HG02571 (cell line): ENCODE measurements at regions not wholly inside any gene's neighbourhood (a gene's known extent, or its start where the extent isn't known, plus 50 kb on each side); places are given as distances from the start of the nearest gene placed in this dataset.

Source experiments
- ATAC-seq: cut with Tn5 transposase; IDR thresholded peaks from one replicate; pipeline ENCODE4 v1.9.1; 2021; ENCODE audit warnings: mild to moderate bottlenecking, moderate library complexity; ENCODE audit not compliant: unreplicated experiment

GRCh38 chr6:43858161-43859153 lies 88.4 kb downstream of the VEGFA start:
- ATAC-seq: no peak

GRCh38 chr6:43856005-43856765 lies 86.2 kb downstream of the VEGFA start:
- no peak for ATAC-seq

- no peak for ATAC-seq
Observed at GRCh38 chr6:43855247-43855646, 85.2 kb downstream of the VEGFA start.

GRCh38 chr6:43853066-43853650 lies 83.1 kb downstream of the VEGFA start:
- no peak for ATAC-seq

- ATAC-seq: no peak
Observed at GRCh38 chr6:43852350-43852864, 82.4 kb downstream of the VEGFA start.

GRCh38 chr6:43851204-43851865 lies 81.3 kb downstream of the VEGFA start:
- no peak for ATAC-seq

- no peak for ATAC-seq
Observed at GRCh38 chr6:43850314-43851203, 80.5 kb downstream of the VEGFA start.

- ATAC-seq: no peak
Observed at GRCh38 chr6:43849844-43850243, 79.8 kb downstream of the VEGFA start.

- ATAC-seq: no peak
Observed at GRCh38 chr6:43848671-43849391, 78.8 kb downstream of the VEGFA start.

GRCh38 chr6:43847741-43848630 lies 78.0 kb downstream of the VEGFA start:
- no peak for ATAC-seq

GRCh38 chr6:43846556-43846955 lies 76.5 kb downstream of the VEGFA start:
- no peak for ATAC-seq

GRCh38 chr6:43845646-43846045 lies 75.6 kb downstream of the VEGFA start:
- ATAC-seq: no peak

GRCh38 chr6:43843669-43844171 lies 73.7 kb downstream of the VEGFA start:
- no peak for ATAC-seq

- ATAC-seq: no peak
Observed at GRCh38 chr6:43843097-43843645, 73.2 kb downstream of the VEGFA start.

GRCh38 chr6:43842231-43842794 lies 72.3 kb downstream of the VEGFA start:
- no peak for ATAC-seq

GRCh38 chr6:43840490-43841218 lies 70.6 kb downstream of the VEGFA start:
- no peak for ATAC-seq
